Neural crest cell (in vitro differentiated cells): ENCODE measurements at regions not wholly inside any gene's neighbourhood (a gene's known extent, or its start where the extent isn't known, plus 50 kb on each side); places are given as distances from the start of the nearest gene placed in this dataset.

Source experiments
- DNase-seq: peaks from one replicate; pipeline ENCODE4 v3.0.0; 2021; ENCODE audit warnings: low read depth, mixed read lengths, low spot score
- H3K27ac Mint-ChIP-seq: one replicate; pipeline ENCODE4 v1.8.0; 2021; ENCODE audit warnings: mild to moderate bottlenecking, mixed read lengths; ENCODE audit not compliant: unreplicated experiment
- H3K27me3 Mint-ChIP-seq: 2 replicates; pipeline ENCODE4 v1.8.0; 2021; ENCODE audit warnings: low read depth, mild to moderate bottlenecking, mixed read lengths
- H3K36me3 Mint-ChIP-seq: 2 replicates; pipeline ENCODE4 v1.8.0; 2021; ENCODE audit warnings: low read depth, mild to moderate bottlenecking, mixed read lengths
- H3K4me1 Mint-ChIP-seq: 2 replicates; pipeline ENCODE4 v1.8.0; 2021; ENCODE audit warnings: mixed read lengths
- H3K4me3 Mint-ChIP-seq: one replicate; pipeline ENCODE4 v1.8.0; 2021; ENCODE audit warnings: mild to moderate bottlenecking, mixed read lengths
- H3K9me3 Mint-ChIP-seq: 2 replicates; pipeline ENCODE4 v1.8.0; 2021; ENCODE audit warnings: mixed read lengths
- CTCF ChIP-seq: fragments of 200-600 bp; sonication (generic); conservative IDR thresholded peaks from 2 replicates; pipeline ENCODE4 v1.5.0; 2021; ENCODE audit warnings: antibody characterized with exemption, mild to moderate bottlenecking

DNA sequence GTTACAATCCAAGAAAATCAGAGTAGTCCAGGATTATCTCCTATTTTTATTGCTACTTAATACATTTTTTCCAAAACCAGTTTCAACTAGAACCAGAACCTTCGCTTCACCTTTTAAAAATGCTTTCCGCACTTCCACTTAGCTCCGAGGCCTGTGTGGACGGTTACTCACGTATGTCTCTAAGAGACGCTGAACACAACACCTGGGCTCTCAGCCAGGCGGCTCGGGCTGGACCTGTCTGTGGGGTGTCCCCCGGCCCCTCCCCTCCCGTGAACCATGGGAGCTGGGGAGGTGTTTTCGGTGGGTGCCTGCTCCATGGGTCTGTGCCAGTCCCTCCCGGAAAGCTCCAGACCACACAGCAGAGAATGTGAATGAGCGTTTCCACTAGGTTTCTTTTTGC lies 223.8 kb downstream of the GLI2 start:
- Mint-ChIP-seq H3K27ac (no peak overlapping the region), H3K9me3 (no peaks in the 10 kb centered on the region), H3K4me3 (no peak overlapping the region), H3K36me3 (no peaks in the 10 kb centered on the region), H3K27me3 (no peaks in the 10 kb centered on the region), H3K4me1 (peaks cover 5% of the 10 kb centered on the region)
- no peak for TF ChIP-seq CTCF
- no peak for DNase-seq

DNA sequence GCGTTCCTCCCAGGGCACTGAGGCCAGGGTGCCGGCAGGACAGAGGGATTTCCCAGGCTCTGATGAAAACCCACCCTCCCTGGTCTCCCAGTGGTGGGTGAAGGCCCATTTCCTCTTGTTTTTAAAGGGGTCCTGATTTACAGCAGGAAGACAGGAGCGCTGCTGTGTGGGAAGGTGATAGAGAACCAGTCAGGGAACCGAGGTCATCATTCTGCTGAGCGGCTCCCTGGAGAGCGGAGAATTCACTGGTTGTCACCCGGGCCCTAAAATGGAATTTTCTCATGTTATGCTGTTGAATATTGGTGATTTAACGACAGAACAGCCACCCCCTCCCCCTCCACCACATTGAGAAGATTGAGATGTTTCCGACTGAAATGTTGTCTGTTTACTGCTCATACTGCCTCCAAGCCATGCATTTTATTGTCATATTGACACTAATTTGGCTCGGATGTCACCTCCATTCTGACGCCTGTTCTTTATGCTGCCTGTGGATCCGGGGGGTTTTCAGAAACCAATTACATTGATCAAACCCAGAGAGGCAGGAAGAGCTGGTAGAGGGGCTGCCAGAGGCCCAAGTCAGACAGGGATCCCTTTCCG lies 225.2 kb downstream of the GLI2 start:
- H3K9me3 Mint-ChIP-seq: no peaks in the 10 kb centered on the region
- H3K27ac Mint-ChIP-seq: no peak overlapping the region
- no peaks in the 10 kb centered on the region for H3K27me3 Mint-ChIP-seq
- H3K4me1 Mint-ChIP-seq: peaks cover 5% of the 10 kb centered on the region
- H3K36me3 Mint-ChIP-seq: no peaks in the 10 kb centered on the region
- no peak overlapping the region for H3K4me3 Mint-ChIP-seq
- TF ChIP-seq CTCF: no peak
- DNase-seq: no peak

GRCh38 chr2:120961396-120961795 lies 225.7 kb downstream of the GLI2 start:
- no peak overlapping the region for H3K4me3 Mint-ChIP-seq
- no peaks in the 10 kb centered on the region for H3K27me3 Mint-ChIP-seq
- H3K27ac Mint-ChIP-seq: no peak overlapping the region
- DNase-seq: no peak
- H3K9me3 Mint-ChIP-seq: no peaks in the 10 kb centered on the region
- TF ChIP-seq CTCF: no peak
- peaks cover 5% of the 10 kb centered on the region for H3K4me1 Mint-ChIP-seq
- no peaks in the 10 kb centered on the region for H3K36me3 Mint-ChIP-seq

DNA sequence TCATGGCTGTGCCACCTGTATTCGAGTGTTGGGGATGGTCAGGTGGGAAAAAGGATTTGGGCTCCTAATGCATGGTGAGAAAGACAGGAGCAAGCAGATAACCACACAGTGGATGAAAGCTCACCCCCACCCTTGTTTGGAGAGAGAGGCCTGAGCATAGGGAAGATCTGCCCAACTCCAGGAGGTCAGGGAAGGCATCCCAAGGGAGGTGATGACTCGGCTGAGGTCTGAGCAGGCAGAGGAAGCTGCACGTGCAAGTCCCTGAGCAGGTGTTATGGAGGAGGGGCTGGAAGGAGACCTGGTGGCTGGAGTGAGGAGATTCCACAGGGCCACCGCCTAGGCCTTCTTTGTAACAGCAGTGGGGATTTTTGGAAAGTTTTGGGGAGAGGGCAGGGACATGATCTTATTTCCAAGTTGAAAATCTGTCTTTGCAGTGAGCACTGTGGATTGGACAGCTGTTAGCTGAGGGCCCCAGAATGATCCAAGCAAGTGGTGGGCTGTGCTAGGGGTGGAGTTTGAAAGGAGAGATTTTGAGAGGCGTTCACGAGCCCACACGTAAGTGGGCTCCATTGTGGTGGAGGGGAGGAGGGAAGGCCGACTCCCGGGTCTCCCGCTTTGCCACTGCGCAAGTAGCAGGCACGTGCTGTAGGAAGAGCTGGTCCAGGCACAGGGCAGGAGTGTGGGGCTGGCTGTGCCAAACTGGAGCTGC lies 228.5 kb downstream of the GLI2 start:
- Mint-ChIP-seq H3K4me1 (no peaks in the 10 kb centered on the region), H3K9me3 (no peaks in the 10 kb centered on the region), H3K27me3 (no peaks in the 10 kb centered on the region), H3K27ac (peak overlapping the region; percentile 85), H3K4me3 (no peak overlapping the region), H3K36me3 (peaks cover 3% of the 10 kb centered on the region)
- no peak for DNase-seq
- no peak for TF ChIP-seq CTCF

- TF ChIP-seq CTCF: no peak
Observed at GRCh38 chr2:120964819-120965218, 229.2 kb downstream of the GLI2 start.

More at GRCh38 chr2:120964819-120965218, 229.2 kb downstream of the GLI2 start:
- Mint-ChIP-seq H3K27me3 (no peaks in the 10 kb centered on the region), H3K4me3 (no peak overlapping the region), H3K27ac (peak overlapping the region; percentile 12), H3K4me1 (peaks cover 3% of the 10 kb centered on the region), H3K9me3 (no peaks in the 10 kb centered on the region), H3K36me3 (peaks cover 8% of the 10 kb centered on the region)
- DNase-seq: no peak
